ENCODE measurements at regions not wholly inside any gene's neighbourhood (a gene's known extent, or its start where the extent isn't known, plus 50 kb on each side); places are given as distances from the start of the nearest gene placed in this dataset.

GRCh38 chr5:142432369-142432863 lies 107.6 kb upstream of the SPRY4 start:
- DNase-seq = no peak

GRCh38 chr5:142428773-142429473 lies 104.1 kb upstream of the SPRY4 start:
- no peak for DNase-seq

GRCh38 chr5:142428036-142428772 lies 103.4 kb upstream of the SPRY4 start:
- no peak for DNase-seq

- DNase-seq = no peak
These were observed 102.7 kb upstream of the SPRY4 start for GRCh38 chr5:142427529-142427928.

GRCh38 chr5:142427015-142427364 lies 102.2 kb upstream of the SPRY4 start:
- no peak for DNase-seq

GRCh38 chr5:142426129-142427014 lies 101.6 kb upstream of the SPRY4 start:
- no peak for DNase-seq

- DNase-seq = no peak
These were observed 100.7 kb upstream of the SPRY4 start for GRCh38 chr5:142425286-142426065.

- DNase-seq = no peak
These were observed 97.6 kb upstream of the SPRY4 start for GRCh38 chr5:142422429-142422828.

- DNase-seq = no peak
These were observed 97.0 kb upstream of the SPRY4 start for GRCh38 chr5:142421621-142422397.

- DNase-seq = no peak
These were observed 96.4 kb upstream of the SPRY4 start for GRCh38 chr5:142421228-142421617.

- DNase-seq = no peak
These were observed 95.9 kb upstream of the SPRY4 start for GRCh38 chr5:142420561-142421227.

GRCh38 chr5:142412581-142412980 lies 87.8 kb upstream of the SPRY4 start:
- no peak for DNase-seq

GRCh38 chr5:142411656-142412425 lies 87.0 kb upstream of the SPRY4 start:
- no peak for DNase-seq

GRCh38 chr5:142411103-142411502 lies 86.3 kb upstream of the SPRY4 start:
- no peak for DNase-seq

- DNase-seq = no peak
These were observed 84.2 kb upstream of the SPRY4 start for GRCh38 chr5:142408981-142409481.

GRCh38 chr5:142408536-142408935 lies 83.7 kb upstream of the SPRY4 start:
- no peak for DNase-seq

GRCh38 chr5:142405814-142406395 lies 81.1 kb upstream of the SPRY4 start:
- no peak for DNase-seq

GRCh38 chr5:142405023-142405422 lies 80.2 kb upstream of the SPRY4 start:
- no peak for DNase-seq

GRCh38 chr5:142404046-142404477 lies 79.2 kb upstream of the SPRY4 start:
- no peak for DNase-seq

- DNase-seq = no peak
These were observed 78.8 kb upstream of the SPRY4 start for GRCh38 chr5:142403583-142403982.
